Stomach (tissue), 8 donors: ENCODE measurements at regions not wholly inside any gene's neighbourhood (a gene's known extent, or its start where the extent isn't known, plus 50 kb on each side); places are given as distances from the start of the nearest gene placed in this dataset.

ENCODE experiments used
- DNase-seq, 2 donors: peaks; one replicate each; pipeline versions ENCODE4 v3.0.0 to v3.0.0-alpha.2; 2013 to 2019
- H3K27ac ChIP-seq, 5 donors: fragments of 200-600 bp in 4 of 5; sonication (generic) in 4 of 5; one replicate each; pipeline ENCODE4 v1.5.1; 2013 to 2019; ENCODE audit warnings: mild to moderate bottlenecking in 1 of 5, moderate library complexity in 1 of 5
- H3K27me3 ChIP-seq, 3 donors: fragments of 200-600 bp; sonication (generic); one replicate each; pipeline ENCODE4 v1.5.1; 2017 to 2019; ENCODE audit warnings: mixed run types in 1 of 3
- H3K36me3 ChIP-seq, 4 donors: fragments of 200-600 bp; sonication (generic); 1 replicate in 3 of 4; 2 replicates in 1 of 4; pipeline ENCODE4 v1.5.1; 2016 to 2019
- H3K4me1 ChIP-seq, 4 donors: fragments of 200-600 bp; sonication (generic); one replicate each; pipeline ENCODE4 v1.5.1; 2016 to 2019
- H3K4me3 ChIP-seq, 4 donors: fragments of 200-600 bp; sonication (generic) in 3 of 4; one replicate each; pipeline ENCODE4 v1.5.1; 2016 to 2019; ENCODE audit warnings: mild to moderate bottlenecking in 1 of 4
- H3K9me3 ChIP-seq, 4 donors: fragments of 200-600 bp; sonication (generic); one replicate each; pipeline ENCODE4 v1.5.1; 2016 to 2019
- EP300 ChIP-seq: sonication (generic); formaldehyde crosslinking; IDR thresholded peaks from one replicate; pipeline ENCODE4 v1.6.1; 2017; ENCODE audit warnings: antibody characterized with exemption
- POLR2A ChIP-seq, 4 donors: fragments of 450-650 bp; IDR thresholded peaks; one replicate each; pipeline ENCODE4 v1.6.1; 2016; ENCODE audit warnings: antibody characterized with exemption in 4 of 4, control low read depth in 2 of 4, mild to moderate bottlenecking in 1 of 4, moderate library complexity in 1 of 4
- POLR2AphosphoS5 ChIP-seq, 3 donors: sonication (generic); formaldehyde crosslinking; IDR thresholded peaks; one replicate each; pipeline ENCODE4 v1.6.1; 2016; ENCODE audit warnings: antibody characterized with exemption in 3 of 3
- WGBS, 5 donors: extraction: QIAGEN DNeasy Blood & Tissue Kit in 3 of 5; methylation state at CpG; one replicate each; pipeline versions ENCODE4 v1.1.5 to v1.1.7; 2013 to 2018; 5-methylcytosine and 5-hydroxymethylcytosine counted together
- intact Hi-C: fragments of 100-400 bp; cut with DNase I; formaldehyde crosslinking; loops from one replicate; pipeline ENCODE4 v1.15.1; 2023; ENCODE audit warnings: low total_unique reads
- TF ChIP-seq, protein P1 (sequence below), 7 experiments: fragments of 450-650 bp in 4 of 7; fragments of 200-600 bp in 3 of 7; sonication (generic) in 3 of 7; IDR thresholded peaks; one replicate each; pipeline ENCODE4 v1.5.1; 2016 to 2019; ENCODE audit warnings: antibody characterized with exemption in 7 of 7, control low read depth in 2 of 7, mild to moderate bottlenecking in 1 of 7
- donor health status: healthy with polysubstance abuse.
- donor health status: Bipolar disorder and iron deficiency.
- donor health status: healthy.

DNA sequence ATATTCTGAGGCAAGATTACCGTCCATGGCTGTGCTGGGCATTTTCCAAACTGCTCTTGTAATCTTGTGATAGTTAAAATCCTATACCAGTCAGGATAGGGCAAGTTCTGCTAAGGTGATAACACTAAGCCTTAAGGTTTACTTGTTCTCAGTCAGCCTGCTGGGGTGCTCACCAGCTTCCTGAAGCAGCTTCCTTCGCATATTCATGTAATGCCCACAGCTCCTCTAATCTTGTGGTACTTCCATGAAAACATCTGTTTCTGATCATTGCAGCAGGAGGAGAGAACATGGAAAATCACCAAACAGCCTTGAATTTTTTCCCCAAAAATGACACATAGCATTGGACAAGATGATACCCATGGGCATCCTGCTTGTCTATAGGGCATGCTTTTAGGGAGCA, 473.2 kb downstream of the MED10 start:
- Histone ChIP-seq H3K4me3 (no peak overlapping the region), H3K4me1 (no peaks in the 10 kb centered on the region), H3K27ac (no peak overlapping the region), H3K36me3 (no peaks in the 10 kb centered on the region), H3K9me3 (peaks cover 0 to 7% (median 2%) of the 10 kb centered on the region in 4 donors), H3K27me3 (no peaks in the 10 kb centered on the region)
- intact Hi-C loops, result no loop called here
- TF ChIP-seq EP300 (no peak), POLR2A (IDR thresholded peaks at IDR 0.05) (no peak), POLR2AphosphoS5 (IDR thresholded peaks at IDR 0.05) (no peak)
- TF ChIP-seq, protein P1, sequence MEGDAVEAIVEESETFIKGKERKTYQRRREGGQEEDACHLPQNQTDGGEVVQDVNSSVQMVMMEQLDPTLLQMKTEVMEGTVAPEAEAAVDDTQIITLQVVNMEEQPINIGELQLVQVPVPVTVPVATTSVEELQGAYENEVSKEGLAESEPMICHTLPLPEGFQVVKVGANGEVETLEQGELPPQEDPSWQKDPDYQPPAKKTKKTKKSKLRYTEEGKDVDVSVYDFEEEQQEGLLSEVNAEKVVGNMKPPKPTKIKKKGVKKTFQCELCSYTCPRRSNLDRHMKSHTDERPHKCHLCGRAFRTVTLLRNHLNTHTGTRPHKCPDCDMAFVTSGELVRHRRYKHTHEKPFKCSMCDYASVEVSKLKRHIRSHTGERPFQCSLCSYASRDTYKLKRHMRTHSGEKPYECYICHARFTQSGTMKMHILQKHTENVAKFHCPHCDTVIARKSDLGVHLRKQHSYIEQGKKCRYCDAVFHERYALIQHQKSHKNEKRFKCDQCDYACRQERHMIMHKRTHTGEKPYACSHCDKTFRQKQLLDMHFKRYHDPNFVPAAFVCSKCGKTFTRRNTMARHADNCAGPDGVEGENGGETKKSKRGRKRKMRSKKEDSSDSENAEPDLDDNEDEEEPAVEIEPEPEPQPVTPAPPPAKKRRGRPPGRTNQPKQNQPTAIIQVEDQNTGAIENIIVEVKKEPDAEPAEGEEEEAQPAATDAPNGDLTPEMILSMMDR (IDR thresholded peaks at IDR 0.05), result no peak
- DNase-seq, result no peak
- WGBS, 5 donors, result 65 to 85% (median 75%) methylated on average over 2 of the region's 2 CpGs

DNA sequence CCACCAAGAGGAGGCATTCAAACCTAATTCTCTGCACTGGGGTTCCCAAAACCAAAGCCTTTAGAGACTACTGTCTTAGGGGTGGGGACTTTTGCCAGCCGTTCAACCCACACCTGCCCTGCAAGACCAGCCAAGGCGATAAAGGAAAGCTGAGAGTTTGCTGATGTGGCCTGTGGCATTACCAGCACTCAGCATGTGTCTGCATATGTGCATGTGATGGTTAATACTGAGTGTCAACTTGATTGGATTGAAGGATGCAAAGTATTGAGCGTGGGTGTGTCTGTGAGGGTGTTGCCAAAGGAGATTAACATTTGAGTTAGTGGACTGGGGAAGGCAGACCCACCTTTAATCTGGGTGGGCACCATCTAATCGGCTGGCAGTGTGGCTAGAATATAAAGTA, 474.2 kb downstream of the MED10 start:
- H3K9me3 ChIP-seq, result peaks cover 0 to 7% (median 2%) of the 10 kb centered on the region in 4 donors
- no peak for DNase-seq
- no peaks in the 10 kb centered on the region for H3K27me3 ChIP-seq
- no peak for TF ChIP-seq EP300
- TF ChIP-seq POLR2AphosphoS5 (IDR thresholded peaks at IDR 0.05), result no peak
- TF ChIP-seq, protein P1 (IDR thresholded peaks at IDR 0.05), result no peak
- no peak for TF ChIP-seq POLR2A (IDR thresholded peaks at IDR 0.05)
- 46 to 69% (median 62%) methylated on average over 4 of the region's 4 CpGs for WGBS, 5 donors
- no peak overlapping the region for H3K27ac ChIP-seq
- H3K36me3 ChIP-seq, result no peaks in the 10 kb centered on the region
- no peaks in the 10 kb centered on the region for H3K4me1 ChIP-seq
- intact Hi-C loops, result no loop called here
- no peak overlapping the region for H3K4me3 ChIP-seq

DNA sequence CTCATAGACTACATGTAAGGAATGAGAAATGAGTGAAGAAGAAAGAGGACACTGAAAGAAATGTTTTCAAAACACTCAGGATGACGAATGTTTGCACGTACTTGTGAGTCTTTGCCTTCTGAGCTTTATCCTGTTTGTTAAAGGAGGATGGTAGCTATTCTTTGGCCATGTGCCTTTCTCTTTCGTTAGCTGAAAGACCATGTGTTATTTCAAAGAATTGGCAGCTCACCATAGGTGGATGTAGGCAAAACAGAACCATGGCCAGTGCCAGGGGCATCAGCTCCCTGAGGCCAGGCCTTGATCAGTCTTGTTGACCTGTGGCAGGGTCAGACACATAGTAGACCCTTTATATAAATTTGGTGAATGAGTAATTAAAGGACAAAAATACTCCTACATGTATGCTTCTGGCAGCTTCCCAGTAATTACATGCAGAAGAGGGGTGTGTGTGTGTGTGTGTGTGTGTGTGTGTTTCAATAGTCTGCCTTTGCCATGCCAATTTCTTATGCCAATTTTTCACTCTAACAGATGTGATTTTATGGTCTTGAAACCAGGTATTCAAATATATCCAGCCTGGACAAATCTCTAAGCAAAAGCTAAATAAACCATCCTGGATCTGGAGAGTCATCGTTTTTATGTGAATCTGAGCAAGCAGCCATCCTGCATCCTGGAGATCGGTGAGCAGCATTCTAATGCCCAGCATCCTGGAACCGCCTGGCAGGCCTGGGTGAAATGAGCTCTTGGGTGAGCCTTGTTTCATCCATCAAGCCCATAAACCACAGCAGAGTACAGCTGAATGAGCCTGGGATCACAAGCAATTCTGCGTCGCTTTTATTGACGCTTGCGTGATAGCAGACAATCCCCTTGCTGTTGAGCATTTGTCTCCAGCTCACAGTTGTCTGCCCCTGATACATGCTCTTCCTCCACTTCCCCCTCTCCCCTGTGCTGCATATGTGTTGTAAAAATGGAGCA, 475.4 kb downstream of the MED10 start:
- no peak for DNase-seq
- H3K27me3 ChIP-seq, result no peaks in the 10 kb centered on the region
- WGBS, 5 donors, result 77 to 83% (median 83%) methylated on average over 10 of the region's 10 CpGs
- H3K4me1 ChIP-seq, result no peaks in the 10 kb centered on the region
- no peak overlapping the region for H3K27ac ChIP-seq
- no peak overlapping the region for H3K4me3 ChIP-seq
- intact Hi-C loops, result no loop called here
- no peaks in the 10 kb centered on the region for H3K36me3 ChIP-seq
- TF ChIP-seq POLR2AphosphoS5 (IDR thresholded peaks at IDR 0.05), result no peak
- TF ChIP-seq, protein P1 (IDR thresholded peaks at IDR 0.05), result no peak
- TF ChIP-seq POLR2A (IDR thresholded peaks at IDR 0.05), result no peak
- TF ChIP-seq EP300, result no peak
- peaks cover 0 to 7% (median 2%) of the 10 kb centered on the region in 4 donors for H3K9me3 ChIP-seq

DNA sequence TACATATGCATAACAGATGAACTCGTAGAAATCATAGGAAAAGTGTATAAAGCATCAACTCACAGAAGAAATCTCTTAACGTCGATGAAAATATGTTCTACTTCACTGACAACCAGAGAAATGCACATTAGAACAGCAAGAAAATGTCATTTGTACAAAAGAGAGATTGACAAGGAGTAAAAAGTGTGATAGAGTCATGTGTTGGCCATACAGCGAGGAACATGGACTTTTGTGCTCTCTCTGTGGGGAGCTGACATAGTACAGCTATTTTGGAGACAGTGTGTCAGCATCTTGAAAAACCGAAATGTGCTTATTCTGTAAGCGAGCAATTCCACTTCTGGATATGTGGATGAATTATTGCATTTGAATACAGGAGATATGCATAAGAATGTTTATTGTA, 477.9 kb downstream of the ICE1 start:
- WGBS, 5 donors, result 86 to 92% (median 89%) methylated on average over 6 of the region's 6 CpGs
- Histone ChIP-seq H3K4me1 (no peaks in the 10 kb centered on the region), H3K27ac (no peak overlapping the region), H3K36me3 (no peaks in the 10 kb centered on the region), H3K4me3 (no peak overlapping the region), H3K9me3 (peaks cover 0 to 7% (median 2%) of the 10 kb centered on the region in 4 donors), H3K27me3 (no peaks in the 10 kb centered on the region)
- TF ChIP-seq POLR2A (IDR thresholded peaks at IDR 0.05) (no peak), POLR2AphosphoS5 (IDR thresholded peaks at IDR 0.05) (no peak), EP300 (no peak)
- TF ChIP-seq, protein P1 (IDR thresholded peaks at IDR 0.05), result no peak
- intact Hi-C loops, result no loop called here
- no peak for DNase-seq
